Muscle layer of duodenum (tissue), 2 donors: ENCODE measurements at regions not wholly inside any gene's neighbourhood (a gene's known extent, or its start where the extent isn't known, plus 50 kb on each side); places are given as distances from the start of the nearest gene placed in this dataset.

ENCODE experiments used
- H3K27ac ChIP-seq: one replicate; pipeline ENCODE4 v1.7.0; 2013; ENCODE audit warnings: mild to moderate bottlenecking, low read length
- H3K27me3 ChIP-seq: one replicate; pipeline ENCODE4 v1.7.0; 2013; ENCODE audit warnings: low read depth, mild to moderate bottlenecking, control low read depth, low read length
- H3K36me3 ChIP-seq, 2 donors: one replicate each; pipeline ENCODE4 v1.7.0; 2013; ENCODE audit warnings: low read length in 2 of 2, control low read depth in 1 of 2, mild to moderate bottlenecking in 1 of 2; ENCODE audit not compliant: insufficient read depth in 2 of 2, control insufficient read depth in 1 of 2
- H3K4me1 ChIP-seq, 2 donors: one replicate each; pipeline ENCODE4 v1.7.0; 2013; ENCODE audit warnings: low read length in 2 of 2, mild to moderate bottlenecking in 2 of 2, control low read depth in 1 of 2, moderate library complexity in 1 of 2; ENCODE audit not compliant: insufficient read depth in 2 of 2, control insufficient read depth in 1 of 2
- H3K4me3 ChIP-seq, 2 donors: one replicate each; pipeline ENCODE4 v1.7.0; 2013; ENCODE audit warnings: low read length in 2 of 2, low read depth in 1 of 2, mild to moderate bottlenecking in 1 of 2
- H3K9me3 ChIP-seq, 2 donors: one replicate each; pipeline ENCODE4 v1.7.0; 2013; ENCODE audit warnings: low read length in 2 of 2, control low read depth in 1 of 2, mild to moderate bottlenecking in 1 of 2; ENCODE audit not compliant: control insufficient read depth in 1 of 2
- donor health status: healthy.

DNA sequence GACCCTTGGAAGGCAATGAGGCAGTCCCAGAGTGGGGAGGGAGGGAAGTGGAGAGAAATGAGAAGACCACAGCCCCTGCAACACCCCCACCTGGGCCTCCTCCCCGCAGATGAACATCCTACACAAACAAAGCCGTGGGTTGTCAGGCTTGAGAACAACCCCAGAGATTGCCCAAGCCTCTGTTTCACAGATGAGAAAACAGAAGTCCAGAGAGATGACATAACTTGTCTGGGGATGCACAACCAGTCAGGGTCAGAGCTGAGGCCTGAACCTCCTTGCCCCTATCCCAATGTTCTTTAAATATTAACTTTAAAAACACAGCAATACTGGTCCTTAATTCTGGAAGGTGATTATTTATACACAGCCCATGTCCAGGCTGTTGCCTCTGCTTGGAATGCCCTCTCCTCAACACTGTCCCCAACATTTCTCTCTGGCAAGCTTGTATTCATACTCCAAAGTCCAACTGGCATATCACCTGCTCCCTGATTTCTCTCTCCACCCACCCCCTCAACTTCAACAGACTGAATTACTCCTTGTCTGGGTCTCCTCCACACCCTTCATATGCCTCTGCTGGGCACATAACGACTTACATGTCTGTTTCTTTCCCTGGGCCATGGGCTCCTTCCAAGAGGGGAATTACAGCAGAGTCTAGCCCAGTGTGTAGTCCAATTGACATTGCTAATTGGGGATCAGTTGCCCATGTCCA, 135.5 kb upstream of the LRFN2 start:
- peaks cover 0 to 9% of the 10 kb centered on the region in 2 donors for H3K4me1 ChIP-seq
- no peak overlapping the region for H3K27ac ChIP-seq
- no peak overlapping the region for H3K4me3 ChIP-seq
- H3K9me3 ChIP-seq, result no peaks in the 10 kb centered on the region
- no peaks in the 10 kb centered on the region for H3K36me3 ChIP-seq
- H3K27me3 ChIP-seq, result no peaks in the 10 kb centered on the region

GRCh38 chr6:40722091-40722490, 134.9 kb upstream of the LRFN2 start:
- Histone ChIP-seq H3K27ac (no peak overlapping the region), H3K36me3 (no peaks in the 10 kb centered on the region), H3K9me3 (no peaks in the 10 kb centered on the region), H3K27me3 (no peaks in the 10 kb centered on the region), H3K4me3 (no peak overlapping the region), H3K4me1 (peaks cover 0 to 9% of the 10 kb centered on the region in 2 donors)

- Histone ChIP-seq H3K27ac (no peak overlapping the region), H3K4me1 (peaks cover 0 to 9% of the 10 kb centered on the region in 2 donors), H3K9me3 (no peaks in the 10 kb centered on the region), H3K4me3 (no peak overlapping the region), H3K27me3 (no peaks in the 10 kb centered on the region), H3K36me3 (no peaks in the 10 kb centered on the region)
These were observed 134.2 kb upstream of the LRFN2 start for GRCh38 chr6:40721271-40721952.

- Histone ChIP-seq H3K4me3 (no peak overlapping the region), H3K9me3 (no peaks in the 10 kb centered on the region), H3K27me3 (no peaks in the 10 kb centered on the region), H3K27ac (no peak overlapping the region), H3K36me3 (no peaks in the 10 kb centered on the region), H3K4me1 (peaks cover 2 to 9% of the 10 kb centered on the region in 2 donors)
These were observed 133.2 kb upstream of the LRFN2 start for GRCh38 chr6:40720375-40720748.

GRCh38 chr6:40719671-40720374, 132.7 kb upstream of the LRFN2 start:
- Histone ChIP-seq H3K9me3 (no peaks in the 10 kb centered on the region), H3K4me3 (peak overlapping the region; percentile 41 to 43), H3K36me3 (no peaks in the 10 kb centered on the region), H3K27ac (peak overlapping the region; percentile 64), H3K27me3 (no peaks in the 10 kb centered on the region), H3K4me1 (peaks cover 5 to 9% of the 10 kb centered on the region in 2 donors)

GRCh38 chr6:40718401-40718800, 131.2 kb upstream of the LRFN2 start:
- no peaks in the 10 kb centered on the region for H3K9me3 ChIP-seq

GRCh38 chr6:40717411-40718057, 130.4 kb upstream of the LRFN2 start:
- no peak overlapping the region for H3K27ac ChIP-seq
- H3K4me1 ChIP-seq, result peaks cover 5 to 9% of the 10 kb centered on the region in 2 donors
- H3K9me3 ChIP-seq, result no peaks in the 10 kb centered on the region
- H3K27me3 ChIP-seq, result no peaks in the 10 kb centered on the region
- no peak overlapping the region for H3K4me3 ChIP-seq
- H3K36me3 ChIP-seq, result no peaks in the 10 kb centered on the region

More at GRCh38 chr6:40718401-40718800, 131.2 kb upstream of the LRFN2 start:
- Histone ChIP-seq H3K4me1 (peaks cover 5 to 9% of the 10 kb centered on the region in 2 donors), H3K36me3 (no peaks in the 10 kb centered on the region), H3K4me3 (no peak overlapping the region), H3K27ac (no peak overlapping the region), H3K27me3 (no peaks in the 10 kb centered on the region)

- Histone ChIP-seq H3K36me3 (no peaks in the 10 kb centered on the region), H3K4me1 (peaks cover 5 to 9% of the 10 kb centered on the region in 2 donors), H3K27me3 (no peaks in the 10 kb centered on the region), H3K4me3 (no peak overlapping the region), H3K9me3 (no peaks in the 10 kb centered on the region), H3K27ac (no peak overlapping the region)
These were observed 128.6 kb upstream of the LRFN2 start for GRCh38 chr6:40715570-40716403.

GRCh38 chr6:40714576-40715564, 127.7 kb upstream of the LRFN2 start:
- no peaks in the 10 kb centered on the region for H3K36me3 ChIP-seq
- no peaks in the 10 kb centered on the region for H3K9me3 ChIP-seq
- peaks cover 5% of the 10 kb centered on the region in 2 donors for H3K4me1 ChIP-seq
- no peak overlapping the region for H3K27ac ChIP-seq
- no peaks in the 10 kb centered on the region for H3K27me3 ChIP-seq
- H3K4me3 ChIP-seq, result no peak overlapping the region

- H3K9me3 ChIP-seq, result no peaks in the 10 kb centered on the region
- no peak overlapping the region for H3K27ac ChIP-seq
- H3K4me1 ChIP-seq, result peaks cover 0 to 5% of the 10 kb centered on the region in 2 donors
- H3K27me3 ChIP-seq, result no peaks in the 10 kb centered on the region
- H3K36me3 ChIP-seq, result no peaks in the 10 kb centered on the region
- H3K4me3 ChIP-seq, result no peak overlapping the region
These were observed 127.0 kb upstream of the LRFN2 start for GRCh38 chr6:40714143-40714542.
